Endothelial cell of umbilical vein (primary cell): ENCODE measurements at regions not wholly inside any gene's neighbourhood (a gene's known extent, or its start where the extent isn't known, plus 50 kb on each side); places are given as distances from the start of the nearest gene placed in this dataset.

Experiments used
- BruUV-seq: library from RNA; stranded (reverse); fragments of 400-500 nt; replicated peaks from 2 replicates; lab custom pipeline; 2021; lab: Mats Ljungman, UMichigan
- CTCF ChIA-PET: fragments of 300-600, 350-600 bp; sonication (Branson Sonifier 250); formaldehyde crosslinking; loops from one replicate; lab custom pipeline; 2021; ENCODE audit warnings: antibody characterized with exemption, inconsistent platforms; lab: Charles Lee
- POLR2A ChIA-PET: fragments of 300-600, 350-600 bp; sonication (Branson Sonifier 250); formaldehyde crosslinking; loops from one replicate; lab custom pipeline; 2021; ENCODE audit warnings: antibody characterized with exemption, inconsistent platforms; lab: Charles Lee
- DNase-seq: peaks from one replicate; pipeline ENCODE4 v3.0.0-alpha.2; 2011; ENCODE audit warnings: low read depth, low spot score
- FAIRE-seq: peaks from 2 replicates; lab custom pipeline; 2011; peaks lifted over from hg19 to GRCh38; lab: Jason Lieb, UNC
- H2AFZ ChIP-seq: 2 replicates; pipeline ENCODE4 v1.6.0; 2012; ENCODE audit warnings: low read depth, low read length, control low read depth, inconsistent platforms
- H3K27ac ChIP-seq: 2 replicates; pipeline ENCODE4 v1.5.1; 2011; ENCODE audit warnings: low read depth, mild to moderate bottlenecking, control low read depth, low read length, moderate library complexity; ENCODE audit not compliant: insufficient read depth
- H3K27me3 ChIP-seq, 2 experiments: 2 replicates each; pipeline versions ENCODE4 v1.6.0 to v1.6.1; 2011; ENCODE audit warnings: low read length in 2 of 2, mixed read lengths in 1 of 2; ENCODE audit not compliant: control insufficient read depth in 2 of 2, insufficient read depth in 2 of 2
- H3K36me3 ChIP-seq, 2 experiments: 2 replicates in 1 of 2; 3 replicates in 1 of 2; pipeline ENCODE4 v1.5.1; 2011; ENCODE audit warnings: low read length in 2 of 2, mild to moderate bottlenecking in 1 of 2, moderate library complexity in 1 of 2; ENCODE audit not compliant: control insufficient read depth in 2 of 2, insufficient read depth in 2 of 2; ENCODE audit errors: extremely low read depth in 1 of 2
- H3K4me1 ChIP-seq: 3 replicates; pipeline ENCODE4 v1.5.1; 2011; ENCODE audit warnings: mild to moderate bottlenecking, low read length; ENCODE audit not compliant: control insufficient read depth, insufficient read depth; ENCODE audit errors: extremely low read depth
- H3K4me2 ChIP-seq: 2 replicates; pipeline ENCODE4 v1.6.1; 2011; ENCODE audit warnings: low read length, control low read depth, mixed read lengths; ENCODE audit not compliant: insufficient read depth
- H3K4me3 ChIP-seq, 3 experiments: fragments of 200-600 bp in 1 of 3; sonication (generic), shearing (Covaris generic) in 1 of 3; replicated peaks in 1 of 3; 2 replicates each; pipeline ENCODE4 v1.5.1; 2011 to 2016; ENCODE audit warnings: control low read depth in 3 of 3, low read length in 3 of 3, mild to moderate bottlenecking in 2 of 3, inconsistent platforms in 1 of 3, low read depth in 1 of 3, moderate library complexity in 1 of 3; ENCODE audit not compliant: insufficient read depth in 1 of 3
- H3K79me2 ChIP-seq: 2 replicates; pipeline ENCODE4 v1.6.0; 2012; ENCODE audit warnings: low read length, inconsistent platforms; ENCODE audit not compliant: control insufficient read depth, insufficient read depth
- H3K9ac ChIP-seq: replicated peaks from 2 replicates; pipeline ENCODE3; 2011; ENCODE audit warnings: low read length, control low read depth; ENCODE audit not compliant: insufficient read depth; ENCODE audit errors: extremely low read depth
- H3K9me1 ChIP-seq: replicated peaks from 3 replicates; pipeline ENCODE4 v1.6.0; 2011; ENCODE audit warnings: mild to moderate bottlenecking, low read length; ENCODE audit not compliant: control insufficient read depth, insufficient read depth; ENCODE audit errors: extremely low read depth
- H3K9me3 ChIP-seq: replicated peaks from 2 replicates; pipeline ENCODE4 v1.5.1; 2012; ENCODE audit warnings: low read length, inconsistent platforms; ENCODE audit not compliant: control insufficient read depth, insufficient read depth
- H4K20me1 ChIP-seq: replicated peaks from 2 replicates; pipeline ENCODE3; 2011; ENCODE audit warnings: mild to moderate bottlenecking, low read length; ENCODE audit not compliant: control insufficient read depth, insufficient read depth; ENCODE audit errors: extremely low read depth
- CTCF ChIP-seq, 2 donors: IDR thresholded peaks; 1 replicate in 1 of 2; 2 replicates in 1 of 2; pipeline ENCODE4 v1.5.1; 2011; ENCODE audit warnings: low read length in 2 of 2, mild to moderate bottlenecking in 2 of 2, moderate library complexity in 2 of 2, control low read depth in 1 of 2, inconsistent platforms in 1 of 2, low read depth in 1 of 2; ENCODE audit not compliant: insufficient read depth in 1 of 2; ENCODE audit errors: extremely low read depth in 1 of 2
- EZH2 ChIP-seq: IDR thresholded peaks from 2 replicates; pipeline ENCODE4 v1.6.1; 2012; ENCODE audit warnings: borderline replicate concordance, low read depth, mild to moderate bottlenecking, moderate library complexity, low read length, inconsistent platforms; ENCODE audit not compliant: severe bottlenecking
- FOS ChIP-seq: IDR thresholded peaks from 2 replicates; pipeline ENCODE4 v1.6.1; 2011; ENCODE audit warnings: mild to moderate bottlenecking, low read length, moderate library complexity, borderline replicate concordance; ENCODE audit not compliant: insufficient read depth
- GATA2 ChIP-seq: IDR thresholded peaks from 2 replicates; pipeline ENCODE4 v1.7.0; 2011; ENCODE audit warnings: low read depth, mild to moderate bottlenecking, moderate library complexity, mixed read lengths, low read length; ENCODE audit not compliant: insufficient read length, insufficient read depth
- JUN ChIP-seq: IDR thresholded peaks from 2 replicates; pipeline ENCODE4 v1.6.1; 2011; ENCODE audit warnings: borderline replicate concordance, low read depth; ENCODE audit not compliant: insufficient read length, insufficient read depth
- MAX ChIP-seq: IDR thresholded peaks from 2 replicates; pipeline ENCODE4 v1.6.1; 2011; ENCODE audit not compliant: insufficient read depth, insufficient read length
- MYC ChIP-seq: IDR thresholded peaks from one replicate; pipeline ENCODE4 v1.6.1; 2011; ENCODE audit warnings: mild to moderate bottlenecking, low read depth, low read length
- POLR2A ChIP-seq: IDR thresholded peaks from 2 replicates; pipeline ENCODE4 v1.6.1; 2012; ENCODE audit warnings: low read depth, mild to moderate bottlenecking, control low read depth, low read length
- POLR2AphosphoS5 ChIP-seq: IDR thresholded peaks from 2 replicates; pipeline ENCODE4 v1.6.1; 2012; ENCODE audit warnings: low read depth, mild to moderate bottlenecking, control low read depth, low read length, moderate library complexity; ENCODE audit not compliant: insufficient read depth
- dilution Hi-C: fragments of 300-500 bp; cut with MboI; formaldehyde crosslinking; loops from one replicate; pipeline ENCODE4 v1.15.0; 2019; ENCODE audit warnings: low sequenced_read_pairs; ENCODE audit not compliant: extremely low pct_ligation_motif_present
- intact Hi-C: fragments of 100-400 bp; cut with micrococcal nuclease; formaldehyde crosslinking; loops from one replicate; pipeline ENCODE4 v1.10.0; 2022

GRCh38 chr2:22623620-22624019, 761.4 kb upstream of the KLHL29 start:
- Histone ChIP-seq H3K4me1 (no peaks in the 10 kb centered on the region), H3K9me3 (peaks cover 6% of the 10 kb centered on the region), H3K79me2 (no peaks in the 10 kb centered on the region), H3K27ac (no peak overlapping the region), H4K20me1 (no peaks in the 10 kb centered on the region), H3K9me1 (no peaks in the 10 kb centered on the region), H3K36me3 (no peaks in the 10 kb centered on the region), H3K4me2 (no peak overlapping the region), H2AFZ (no peak overlapping the region), H3K27me3 (no peaks in the 10 kb centered on the region), H3K9ac (no peak overlapping the region), H3K4me3 (no peak overlapping the region)
- POLR2A ChIA-PET = no interaction called here
- no peak for DNase-seq
- no peak for TF ChIP-seq EZH2
- no peak for TF ChIP-seq GATA2
- TF ChIP-seq POLR2AphosphoS5 = no peak
- no peak for TF ChIP-seq CTCF (IDR thresholded peaks at IDR 0.05; ENCODE audit: extremely low read depth in 1 of 2, insufficient read depth in 1 of 2, low read depth in 1 of 2, low read length in 2 of 2)
- no peak for TF ChIP-seq MAX
- TF ChIP-seq JUN = no peak
- no peak for TF ChIP-seq FOS
- no peak for TF ChIP-seq POLR2A
- no peak for TF ChIP-seq MYC
- no TSS peak for BruUV-seq
- CTCF ChIA-PET = no interaction called here
- intact Hi-C loops = no loop called here
- FAIRE-seq = no peak
- dilution Hi-C loops = no loop called here
